ENCODE measurements at regions not wholly inside any gene's neighbourhood (a gene's known extent, or its start where the extent isn't known, plus 50 kb on each side); places are given as distances from the start of the nearest gene placed in this dataset.

DNA sequence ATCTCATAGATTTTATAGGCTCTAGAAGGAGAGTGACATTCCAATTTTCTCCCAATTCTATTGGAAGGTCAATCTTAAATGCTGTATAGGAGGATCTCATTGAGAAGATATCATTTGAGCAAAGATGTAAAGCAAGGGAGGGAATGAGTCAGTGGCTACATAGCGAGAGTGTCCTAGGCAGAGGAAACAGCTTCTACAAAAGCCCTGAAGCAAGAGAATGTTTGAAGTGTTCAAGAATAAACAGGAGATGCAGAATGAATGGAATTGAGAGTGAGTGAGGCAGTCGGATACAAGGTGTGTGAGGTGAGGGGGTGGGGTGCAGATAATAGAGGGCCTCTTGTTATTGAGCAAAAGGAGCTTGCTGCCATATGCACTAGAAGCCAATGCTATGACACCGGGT is 545.9 kb downstream of the IGSF11 start:
- TF ChIP-seq, protein P1, sequence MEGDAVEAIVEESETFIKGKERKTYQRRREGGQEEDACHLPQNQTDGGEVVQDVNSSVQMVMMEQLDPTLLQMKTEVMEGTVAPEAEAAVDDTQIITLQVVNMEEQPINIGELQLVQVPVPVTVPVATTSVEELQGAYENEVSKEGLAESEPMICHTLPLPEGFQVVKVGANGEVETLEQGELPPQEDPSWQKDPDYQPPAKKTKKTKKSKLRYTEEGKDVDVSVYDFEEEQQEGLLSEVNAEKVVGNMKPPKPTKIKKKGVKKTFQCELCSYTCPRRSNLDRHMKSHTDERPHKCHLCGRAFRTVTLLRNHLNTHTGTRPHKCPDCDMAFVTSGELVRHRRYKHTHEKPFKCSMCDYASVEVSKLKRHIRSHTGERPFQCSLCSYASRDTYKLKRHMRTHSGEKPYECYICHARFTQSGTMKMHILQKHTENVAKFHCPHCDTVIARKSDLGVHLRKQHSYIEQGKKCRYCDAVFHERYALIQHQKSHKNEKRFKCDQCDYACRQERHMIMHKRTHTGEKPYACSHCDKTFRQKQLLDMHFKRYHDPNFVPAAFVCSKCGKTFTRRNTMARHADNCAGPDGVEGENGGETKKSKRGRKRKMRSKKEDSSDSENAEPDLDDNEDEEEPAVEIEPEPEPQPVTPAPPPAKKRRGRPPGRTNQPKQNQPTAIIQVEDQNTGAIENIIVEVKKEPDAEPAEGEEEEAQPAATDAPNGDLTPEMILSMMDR (IDR thresholded peaks at IDR 0.05; ENCODE audit: insufficient read depth, low read depth, low read length) = no peak
- TF ChIP-seq EZH2 (IDR thresholded peaks at IDR 0.05; ENCODE audit: insufficient read depth, low read length) = no peak
- Histone ChIP-seq H3K9ac (ENCODE audit: low read length) (no peak overlapping the region), H3K9me3 (ENCODE audit: insufficient read depth, low read depth, low read length) (no peaks in the 10 kb centered on the region), H3K79me2 (ENCODE audit: insufficient read depth, low read length) (no peaks in the 10 kb centered on the region), H3K4me2 (ENCODE audit: low read length) (no peak overlapping the region), H3K27me3 (ENCODE audit: insufficient read depth, low read length) (no peaks in the 10 kb centered on the region), H2AFZ (ENCODE audit: low read depth, low read length) (no peak overlapping the region), H3K27ac (ENCODE audit: low read depth, low read length) (no peak overlapping the region), H4K20me1 (ENCODE audit: insufficient read depth, low read length) (no peaks in the 10 kb centered on the region), H3K4me1 (ENCODE audit: insufficient read depth, low read length) (no peaks in the 10 kb centered on the region), H3K4me3 (ENCODE audit: insufficient read depth, low read depth, low read length) (no peak overlapping the region), H3K36me3 (ENCODE audit: insufficient read depth, low read length) (no peaks in the 10 kb centered on the region)
- Mint-ChIP-seq H3K36me3 (ENCODE audit: low read depth, unreplicated experiment) (no peaks in the 10 kb centered on the region), H3K27me3 (ENCODE audit: low read depth, unreplicated experiment) (no peaks in the 10 kb centered on the region), H3K9me3 (ENCODE audit: unreplicated experiment) (no peaks in the 10 kb centered on the region), H3K4me1 (ENCODE audit: low read depth, unreplicated experiment) (peaks cover 8% of the 10 kb centered on the region), H3K27ac (ENCODE audit: unreplicated experiment) (no peak overlapping the region), H3K4me3 (ENCODE audit: unreplicated experiment) (no peak overlapping the region)
- no peak for FAIRE-seq
- no peak for DNase-seq (ENCODE audit: low read depth)

DNA sequence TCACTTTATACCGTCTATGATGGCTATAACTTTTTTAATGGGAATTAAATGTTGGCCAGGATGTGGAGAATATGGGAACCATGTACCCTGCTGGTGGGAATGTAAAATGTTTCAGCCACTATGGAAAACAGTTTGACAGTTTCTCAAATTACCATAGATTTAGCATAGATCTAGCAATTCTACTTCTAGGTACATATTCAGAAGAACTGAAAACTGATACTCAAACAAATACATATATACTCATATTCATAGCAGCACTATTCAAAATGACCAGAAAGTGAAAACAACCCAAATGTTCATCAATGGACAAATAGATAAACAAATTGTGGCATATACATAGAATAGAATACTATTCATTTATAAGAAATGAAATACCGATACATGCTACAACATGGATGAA is 539.4 kb downstream of the IGSF11 start:
- no peaks in the 10 kb centered on the region for H3K79me2 ChIP-seq (ENCODE audit: insufficient read depth, low read length)
- no peaks in the 10 kb centered on the region for H3K9me3 ChIP-seq (ENCODE audit: insufficient read depth, low read depth, low read length)
- H3K27me3 Mint-ChIP-seq (ENCODE audit: low read depth, unreplicated experiment) = peaks cover 2% of the 10 kb centered on the region
- H3K4me1 ChIP-seq (ENCODE audit: insufficient read depth, low read length) = no peaks in the 10 kb centered on the region
- no peak overlapping the region for H3K27ac Mint-ChIP-seq (ENCODE audit: unreplicated experiment)
- DNase-seq (ENCODE audit: low read depth) = no peak
- H3K4me1 Mint-ChIP-seq (ENCODE audit: low read depth, unreplicated experiment) = no peaks in the 10 kb centered on the region
- no peak overlapping the region for H3K27ac ChIP-seq (ENCODE audit: low read depth, low read length)
- no peak overlapping the region for H3K4me3 ChIP-seq (ENCODE audit: insufficient read depth, low read depth, low read length)
- no peaks in the 10 kb centered on the region for H4K20me1 ChIP-seq (ENCODE audit: insufficient read depth, low read length)
- no peak overlapping the region for H3K9ac ChIP-seq (ENCODE audit: low read length)
- no peaks in the 10 kb centered on the region for H3K27me3 ChIP-seq (ENCODE audit: insufficient read depth, low read length)
- H3K4me3 Mint-ChIP-seq (ENCODE audit: unreplicated experiment) = no peak overlapping the region
- no peaks in the 10 kb centered on the region for H3K36me3 ChIP-seq (ENCODE audit: insufficient read depth, low read length)
- FAIRE-seq = no peak
- H3K4me2 ChIP-seq (ENCODE audit: low read length) = no peak overlapping the region
- no peaks in the 10 kb centered on the region for H3K36me3 Mint-ChIP-seq (ENCODE audit: low read depth, unreplicated experiment)
- no peak overlapping the region for H2AFZ ChIP-seq (ENCODE audit: low read depth, low read length)
- TF ChIP-seq, protein P1 (IDR thresholded peaks at IDR 0.05; ENCODE audit: insufficient read depth, low read depth, low read length) = no peak
- no peak for TF ChIP-seq EZH2 (IDR thresholded peaks at IDR 0.05; ENCODE audit: insufficient read depth, low read length)
- H3K9me3 Mint-ChIP-seq (ENCODE audit: unreplicated experiment) = no peaks in the 10 kb centered on the region

DNA sequence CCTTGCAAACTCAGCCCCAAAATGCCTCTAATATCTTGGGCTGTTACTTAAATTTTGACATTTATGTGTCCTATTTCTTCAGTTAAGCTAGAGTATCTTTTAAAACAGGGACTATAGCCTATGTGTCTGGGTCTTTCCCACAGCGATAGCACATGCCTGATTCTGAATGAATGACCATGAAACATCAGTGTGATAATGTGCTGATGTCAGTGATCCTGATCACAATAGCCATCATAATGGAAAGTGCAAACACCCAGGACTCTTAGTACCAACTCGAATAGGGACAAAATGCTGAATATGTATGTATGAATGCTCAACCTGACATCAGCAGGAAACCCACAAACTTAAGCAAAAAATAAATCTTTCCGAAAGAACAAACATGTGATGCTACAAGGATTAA is 537.4 kb downstream of the IGSF11 start:
- no peaks in the 10 kb centered on the region for H3K9me3 Mint-ChIP-seq (ENCODE audit: unreplicated experiment)
- no peak for FAIRE-seq
- Histone ChIP-seq H3K79me2 (ENCODE audit: insufficient read depth, low read length) (no peaks in the 10 kb centered on the region), H3K4me3 (ENCODE audit: insufficient read depth, low read depth, low read length) (no peak overlapping the region), H3K27ac (ENCODE audit: low read depth, low read length) (no peak overlapping the region), H3K4me1 (ENCODE audit: insufficient read depth, low read length) (no peaks in the 10 kb centered on the region), H3K4me2 (ENCODE audit: low read length) (no peak overlapping the region), H3K9ac (ENCODE audit: low read length) (no peak overlapping the region), H3K27me3 (ENCODE audit: insufficient read depth, low read length) (no peaks in the 10 kb centered on the region), H3K9me3 (ENCODE audit: insufficient read depth, low read depth, low read length) (no peaks in the 10 kb centered on the region), H2AFZ (ENCODE audit: low read depth, low read length) (no peak overlapping the region), H4K20me1 (ENCODE audit: insufficient read depth, low read length) (no peaks in the 10 kb centered on the region), H3K36me3 (ENCODE audit: insufficient read depth, low read length) (no peaks in the 10 kb centered on the region)
- DNase-seq (ENCODE audit: low read depth) = no peak
- no peaks in the 10 kb centered on the region for H3K4me1 Mint-ChIP-seq (ENCODE audit: low read depth, unreplicated experiment)
- H3K27me3 Mint-ChIP-seq (ENCODE audit: low read depth, unreplicated experiment) = peaks cover 2% of the 10 kb centered on the region
- H3K27ac Mint-ChIP-seq (ENCODE audit: unreplicated experiment) = no peak overlapping the region
- TF ChIP-seq EZH2 (IDR thresholded peaks at IDR 0.05; ENCODE audit: insufficient read depth, low read length) = no peak
- TF ChIP-seq, protein P1 (IDR thresholded peaks at IDR 0.05; ENCODE audit: insufficient read depth, low read depth, low read length) = no peak
- no peak overlapping the region for H3K4me3 Mint-ChIP-seq (ENCODE audit: unreplicated experiment)
- H3K36me3 Mint-ChIP-seq (ENCODE audit: low read depth, unreplicated experiment) = no peaks in the 10 kb centered on the region

Measured in astrocyte (in vitro differentiated cells and primary cell).